ENCODE measurements at regions not wholly inside any gene's neighbourhood (a gene's known extent, or its start where the extent isn't known, plus 50 kb on each side); places are given as distances from the start of the nearest gene placed in this dataset.
"Not testable (repeated sequence)": the region's sequence is repeated elsewhere in the genome, so short reads cannot be mapped to it uniquely, and the experiment has no call there.

DNA sequence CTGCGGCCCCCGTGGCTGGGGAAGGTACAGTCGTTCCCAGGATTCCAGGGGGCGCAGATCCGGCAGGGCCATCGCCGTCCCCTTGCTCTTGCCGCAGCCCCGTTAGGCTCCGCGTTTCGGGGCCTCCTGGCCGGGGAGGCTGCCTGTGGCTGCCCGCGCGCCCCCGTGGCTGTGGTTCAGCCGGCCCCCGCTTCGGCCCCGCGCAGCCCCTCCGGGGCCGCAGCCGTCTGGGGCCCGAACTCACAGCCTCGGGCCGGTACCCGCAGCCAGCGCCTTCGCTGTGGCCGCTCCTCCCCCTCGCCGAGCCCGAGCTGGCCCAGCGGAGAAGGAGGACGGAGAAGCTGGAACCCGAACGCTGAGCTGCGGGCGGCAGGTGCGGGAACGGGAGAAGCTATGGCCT, 1826.9 kb upstream of the DEFB115 start:
- Mint-ChIP-seq H3K4me1 (ENCODE audit: low read depth) (no peaks in the 10 kb centered on the region), H3K4me3 (ENCODE audit: low read depth) (no peak overlapping the region), H3K9me3 (ENCODE audit: low read depth) (peaks cover 4% of the 10 kb centered on the region), H3K36me3 (ENCODE audit: insufficient read depth) (no peaks in the 10 kb centered on the region), H3K27me3 (no peaks in the 10 kb centered on the region), H3K27ac (no peak overlapping the region)
- no peak for DNase-seq (ENCODE audit: low spot score, unreplicated experiment)
- TF ChIP-seq, protein P1, sequence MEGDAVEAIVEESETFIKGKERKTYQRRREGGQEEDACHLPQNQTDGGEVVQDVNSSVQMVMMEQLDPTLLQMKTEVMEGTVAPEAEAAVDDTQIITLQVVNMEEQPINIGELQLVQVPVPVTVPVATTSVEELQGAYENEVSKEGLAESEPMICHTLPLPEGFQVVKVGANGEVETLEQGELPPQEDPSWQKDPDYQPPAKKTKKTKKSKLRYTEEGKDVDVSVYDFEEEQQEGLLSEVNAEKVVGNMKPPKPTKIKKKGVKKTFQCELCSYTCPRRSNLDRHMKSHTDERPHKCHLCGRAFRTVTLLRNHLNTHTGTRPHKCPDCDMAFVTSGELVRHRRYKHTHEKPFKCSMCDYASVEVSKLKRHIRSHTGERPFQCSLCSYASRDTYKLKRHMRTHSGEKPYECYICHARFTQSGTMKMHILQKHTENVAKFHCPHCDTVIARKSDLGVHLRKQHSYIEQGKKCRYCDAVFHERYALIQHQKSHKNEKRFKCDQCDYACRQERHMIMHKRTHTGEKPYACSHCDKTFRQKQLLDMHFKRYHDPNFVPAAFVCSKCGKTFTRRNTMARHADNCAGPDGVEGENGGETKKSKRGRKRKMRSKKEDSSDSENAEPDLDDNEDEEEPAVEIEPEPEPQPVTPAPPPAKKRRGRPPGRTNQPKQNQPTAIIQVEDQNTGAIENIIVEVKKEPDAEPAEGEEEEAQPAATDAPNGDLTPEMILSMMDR (IDR thresholded peaks at IDR 0.05; ENCODE audit: unreplicated experiment) = no peak

DNA sequence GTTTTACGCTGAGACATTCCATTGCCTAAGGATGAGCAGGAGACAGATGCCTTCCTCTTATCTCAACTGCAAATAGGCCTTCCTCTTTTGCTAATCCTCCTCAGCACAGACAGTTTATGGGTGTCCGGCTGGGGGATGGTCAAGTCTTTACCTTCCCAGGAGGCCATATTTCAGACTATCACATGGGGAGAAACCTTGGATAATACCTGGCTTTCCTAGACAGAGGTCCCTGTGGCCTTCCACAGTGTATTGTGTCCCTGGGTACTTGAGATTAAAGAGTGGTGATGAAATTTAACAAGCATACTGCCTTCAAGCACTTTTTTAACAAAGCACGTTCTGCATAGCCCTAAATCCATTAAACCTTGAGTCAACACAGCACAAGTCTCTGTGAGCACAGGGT, 1816.7 kb upstream of the DEFB115 start:
- peaks cover 31% of the 10 kb centered on the region for H3K9me3 Mint-ChIP-seq (ENCODE audit: low read depth)
- H3K4me3 Mint-ChIP-seq (ENCODE audit: low read depth) = not testable (repeated sequence)

DNA sequence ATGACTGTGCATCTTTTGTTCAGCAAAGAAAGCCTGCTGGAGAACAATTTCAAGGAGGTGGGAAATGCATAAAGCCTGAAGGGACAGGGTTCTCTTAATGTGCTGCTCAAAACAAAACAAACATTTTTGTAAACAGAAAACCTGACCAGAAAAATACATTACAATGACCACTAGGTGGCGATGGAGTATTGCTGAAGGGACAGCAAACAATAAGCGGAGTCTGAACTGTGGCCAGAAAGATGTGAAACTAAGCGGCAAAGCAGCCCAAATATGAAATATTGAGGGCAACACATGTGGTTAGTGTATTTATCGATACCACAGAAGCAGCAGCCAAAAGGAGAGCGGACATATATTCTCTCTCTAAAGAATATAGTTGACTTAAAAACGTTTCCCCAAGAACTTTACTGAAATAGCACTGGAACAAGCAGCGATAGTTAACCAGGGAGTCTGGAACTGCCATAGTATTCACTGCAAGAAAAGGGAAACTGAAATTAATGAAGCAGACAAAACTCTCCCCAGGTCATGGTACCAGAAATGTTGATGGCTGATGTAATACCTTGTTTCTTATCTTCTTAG, 1814.2 kb upstream of the DEFB115 start:
- TF ChIP-seq, protein P1 (IDR thresholded peaks at IDR 0.05; ENCODE audit: unreplicated experiment) = peak; percentile 14
- H3K27me3 Mint-ChIP-seq; H3K27ac Mint-ChIP-seq; DNase-seq (ENCODE audit: low spot score, unreplicated experiment); H3K36me3 Mint-ChIP-seq (ENCODE audit: insufficient read depth); H3K4me3 Mint-ChIP-seq (ENCODE audit: low read depth); H3K4me1 Mint-ChIP-seq (ENCODE audit: low read depth): not testable (repeated sequence)
- H3K9me3 Mint-ChIP-seq (ENCODE audit: low read depth) = peaks cover 14% of the 10 kb centered on the region

More for the DNA sequence above, 1816.7 kb upstream of the DEFB115 start:
- H3K4me1 Mint-ChIP-seq (ENCODE audit: low read depth); DNase-seq (ENCODE audit: low spot score, unreplicated experiment); H3K27ac Mint-ChIP-seq; H3K36me3 Mint-ChIP-seq (ENCODE audit: insufficient read depth); H3K27me3 Mint-ChIP-seq: not testable (repeated sequence)

DNA sequence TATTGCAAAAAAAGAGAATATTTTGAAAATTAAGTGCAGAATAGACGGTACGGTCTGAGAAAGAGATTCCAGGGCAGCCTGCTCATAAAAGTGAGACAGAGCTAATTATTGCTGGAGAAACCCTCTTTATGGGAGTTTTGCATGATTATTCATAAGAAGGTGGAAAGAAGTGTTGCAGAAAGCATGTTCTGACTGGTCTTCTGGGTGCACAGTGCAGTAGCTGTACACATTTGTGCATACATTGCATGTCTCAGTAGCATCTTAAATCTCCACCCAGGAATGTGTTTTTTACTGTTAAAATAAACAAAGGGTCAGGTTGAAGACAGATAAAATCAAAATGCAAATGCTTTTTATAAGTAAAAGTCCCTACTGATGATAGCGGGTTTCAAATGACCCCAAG, 1813.6 kb upstream of the DEFB115 start:
- TF ChIP-seq, protein P1 (IDR thresholded peaks at IDR 0.05; ENCODE audit: unreplicated experiment) = no peak
- Mint-ChIP-seq H3K36me3 (ENCODE audit: insufficient read depth) (no peaks in the 10 kb centered on the region), H3K4me3 (ENCODE audit: low read depth) (no peak overlapping the region), H3K4me1 (ENCODE audit: low read depth) (no peaks in the 10 kb centered on the region), H3K27me3 (no peaks in the 10 kb centered on the region), H3K9me3 (ENCODE audit: low read depth) (peaks cover 14% of the 10 kb centered on the region), H3K27ac (no peak overlapping the region)
- no peak for DNase-seq (ENCODE audit: low spot score, unreplicated experiment)

DNA sequence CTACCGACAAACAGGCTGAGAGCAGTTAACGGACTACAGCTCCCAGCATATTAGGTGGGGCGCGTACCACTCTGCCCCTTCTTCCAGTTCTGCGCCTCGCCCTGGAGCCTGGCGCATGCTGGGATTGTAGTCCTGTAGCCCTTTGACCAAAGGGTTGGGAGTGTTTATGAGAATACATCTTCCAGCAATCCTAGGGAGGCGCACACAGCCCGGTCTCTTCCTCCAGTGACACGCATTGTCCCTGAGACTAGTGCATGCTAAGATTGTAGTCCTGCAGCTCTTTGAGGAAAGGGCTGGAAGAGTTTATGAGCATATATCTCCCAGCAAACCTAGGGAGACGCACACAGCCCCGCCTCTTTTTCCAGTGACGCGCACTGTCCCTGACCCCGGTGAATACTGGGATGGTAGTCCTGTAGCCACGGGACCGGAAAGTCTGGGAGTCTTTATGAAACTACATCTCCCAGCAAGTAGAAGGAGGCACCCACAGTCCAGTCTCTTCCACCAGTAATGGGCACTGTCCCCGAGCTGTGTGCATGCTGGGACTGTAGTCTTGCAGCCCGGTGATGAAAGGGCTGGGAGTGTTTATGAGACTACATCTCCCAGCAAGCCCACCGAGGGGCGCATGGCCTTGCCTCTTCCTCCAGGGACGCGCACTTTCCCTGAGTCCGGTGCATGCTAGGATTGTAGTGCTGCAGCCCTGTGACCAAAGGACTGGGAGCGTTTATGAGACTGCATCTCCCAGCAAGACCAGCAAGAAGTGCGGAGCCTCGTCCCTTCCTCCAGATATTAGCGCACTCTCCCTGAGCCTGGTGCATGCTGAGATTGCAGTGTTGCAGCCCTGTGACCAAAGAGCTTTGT, 1812.2 kb upstream of the DEFB115 start:
- not testable (repeated sequence) for DNase-seq (ENCODE audit: low spot score, unreplicated experiment); H3K4me3 Mint-ChIP-seq (ENCODE audit: low read depth); H3K27me3 Mint-ChIP-seq; H3K4me1 Mint-ChIP-seq (ENCODE audit: low read depth); H3K36me3 Mint-ChIP-seq (ENCODE audit: insufficient read depth); H3K27ac Mint-ChIP-seq
- H3K9me3 Mint-ChIP-seq (ENCODE audit: low read depth) = peaks cover 10% of the 10 kb centered on the region

DNA sequence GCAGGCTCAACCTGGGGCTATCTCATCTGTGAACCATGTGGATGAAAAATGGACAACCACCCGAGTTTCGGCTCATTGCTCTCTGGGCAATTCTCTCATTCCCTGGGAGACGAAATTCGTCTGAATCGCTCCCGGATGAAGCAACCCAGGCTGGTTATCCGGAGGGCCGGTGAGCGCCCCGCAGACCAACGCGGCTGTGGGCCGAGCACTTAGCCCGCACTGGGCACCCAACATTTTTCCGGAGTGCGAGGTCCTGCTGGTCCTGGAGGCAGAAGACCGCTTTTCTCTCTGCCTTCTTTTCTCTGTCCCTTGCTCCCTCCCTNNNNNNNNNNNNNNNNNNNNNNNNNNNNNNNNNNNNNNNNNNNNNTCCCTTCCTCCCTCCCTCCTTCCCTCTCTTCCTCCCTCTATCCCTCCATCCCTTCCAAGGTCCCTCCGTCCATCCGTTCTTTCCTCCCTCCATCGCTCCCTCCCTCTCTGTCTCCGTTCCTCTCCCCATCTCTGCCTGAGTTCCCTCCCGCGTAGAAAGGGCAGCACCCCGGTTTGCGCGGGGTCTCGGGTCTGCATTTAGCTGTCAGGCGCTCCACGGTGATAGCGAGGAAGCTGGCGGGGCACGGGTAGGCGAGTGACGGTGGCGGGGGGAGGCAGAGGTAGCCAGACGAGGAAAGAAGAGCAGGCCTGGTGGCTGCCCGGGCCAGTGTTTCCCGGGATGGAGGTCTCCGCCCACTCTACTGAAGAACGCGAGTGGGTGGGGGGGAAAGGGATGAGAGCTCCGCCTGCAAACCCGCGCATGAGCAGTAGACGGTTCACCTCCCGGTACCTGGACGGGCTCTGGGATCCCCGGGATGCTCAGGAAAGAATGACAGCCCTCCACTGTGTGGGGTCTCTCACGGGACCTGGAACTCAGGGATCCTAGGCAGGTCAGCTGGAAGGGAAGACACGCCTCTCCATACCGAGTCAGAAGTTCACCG, 1809.7 kb upstream of the DEFB115 start:
- DNase-seq (ENCODE audit: low spot score, unreplicated experiment); H3K27ac Mint-ChIP-seq; H3K36me3 Mint-ChIP-seq (ENCODE audit: insufficient read depth); H3K27me3 Mint-ChIP-seq; H3K4me1 Mint-ChIP-seq (ENCODE audit: low read depth); H3K9me3 Mint-ChIP-seq (ENCODE audit: low read depth); H3K4me3 Mint-ChIP-seq (ENCODE audit: low read depth): not testable (repeated sequence)

All from progenitor cell of endocrine pancreas (in vitro differentiated cells).